Motor neuron (in vitro differentiated cells): ENCODE measurements at regions not wholly inside any gene's neighbourhood (a gene's known extent, or its start where the extent isn't known, plus 50 kb on each side); places are given as distances from the start of the nearest gene placed in this dataset.

ENCODE experiments used
- ATAC-seq, 8 experiments: fragments of 200-7000 bp; cut with Tn5 transposase; replicated peaks in 6 of 8; 2 replicates each; pipeline ENCODE4 v1.8.0; 2021; ENCODE audit warnings: mild to moderate bottlenecking in 8 of 8, moderate library complexity in 8 of 8
- H3K27ac ChIP-seq, 2 donors: fragments of 250-450 bp; sonication (Bioruptor Pico); 2 replicates each; pipeline ENCODE4 v1.9.0; 2021; ENCODE audit warnings: antibody characterized with exemption in 2 of 2, mild to moderate bottlenecking in 2 of 2, moderate library complexity in 1 of 2
- H3K4me1 ChIP-seq, 2 donors: fragments of 250-450 bp; sonication (Bioruptor Pico); replicated peaks in 1 of 2; 2 replicates each; pipeline ENCODE4 v1.6.1; 2021; ENCODE audit warnings: antibody characterized with exemption in 2 of 2, mild to moderate bottlenecking in 2 of 2, moderate library complexity in 1 of 2
- H3K4me3 ChIP-seq, 5 donors: fragments of 250-450 bp; sonication (Bioruptor Pico); 2 replicates each; pipeline ENCODE4 v1.9.0; 2021; ENCODE audit warnings: antibody characterized with exemption in 5 of 5, mild to moderate bottlenecking in 5 of 5, moderate library complexity in 4 of 5
- WGBS, 10 experiments: fragments of 450-650 bp; shearing (Covaris generic); methylation state at CpG; one replicate each; pipeline ENCODE4 v1.0.0; 2022; 5-methylcytosine and 5-hydroxymethylcytosine counted together
- in situ Hi-C, 9 experiments: fragments of 400-800 bp; cut with MboI; loops; one replicate each; pipeline ENCODE4 v1.15.0; 2021; ENCODE audit warnings: low sequenced_read_pairs in 9 of 9, low pct_unique_long_range_greater_than_20kb in 2 of 9; ENCODE audit not compliant: unreplicated experiment in 9 of 9

DNA sequence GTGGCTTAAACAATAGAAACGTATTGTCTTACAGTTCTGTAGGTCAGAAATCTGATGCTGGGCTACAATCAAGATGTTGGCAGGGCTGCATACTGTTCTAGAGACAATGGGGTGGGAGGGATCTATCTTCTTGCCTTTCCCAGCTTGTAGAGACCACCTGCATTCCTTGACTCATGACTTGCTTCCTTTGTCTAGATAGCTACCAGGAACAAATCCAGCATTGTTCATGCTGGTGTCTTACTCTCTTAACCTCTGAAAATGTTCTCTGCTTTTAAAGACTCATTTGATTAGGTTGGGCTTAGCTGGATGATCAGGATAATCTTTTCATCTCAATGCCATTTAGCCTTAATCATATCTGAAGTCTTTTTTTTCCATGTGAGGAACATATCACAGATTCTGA is 169.0 kb downstream of the ZNF330 start:
- no peak overlapping the region for H3K4me3 ChIP-seq
- in situ Hi-C loops: no loop called here
- H3K4me1 ChIP-seq: no peaks in the 10 kb centered on the region
- 14 to 80% (median 75%) methylated on average over 1 of the region's 1 CpG; no CpG with 5 or more reads in 4 of the 10 experiments for WGBS, 10 experiments
- H3K27ac ChIP-seq: no peak overlapping the region
- no peak for ATAC-seq

GRCh38 chr4:141390571-141390970 is 169.9 kb downstream of the ZNF330 start:
- in situ Hi-C loops: no loop called here
- Histone ChIP-seq H3K4me3 (no peak overlapping the region), H3K4me1 (no peaks in the 10 kb centered on the region), H3K27ac (no peak overlapping the region)
- no peak for ATAC-seq
- 0 to 83% (median 29%) methylated on average over 1 of the region's 1 CpG; no CpG with 5 or more reads in 2 of the 10 experiments for WGBS, 10 experiments

- ATAC-seq: no peak
- in situ Hi-C loops: no loop called here
- H3K4me1 ChIP-seq: no peaks in the 10 kb centered on the region
- H3K27ac ChIP-seq: no peak overlapping the region
- no peak overlapping the region for H3K4me3 ChIP-seq
Measured at GRCh38 chr4:141391293-141391692, 170.6 kb downstream of the ZNF330 start.

DNA sequence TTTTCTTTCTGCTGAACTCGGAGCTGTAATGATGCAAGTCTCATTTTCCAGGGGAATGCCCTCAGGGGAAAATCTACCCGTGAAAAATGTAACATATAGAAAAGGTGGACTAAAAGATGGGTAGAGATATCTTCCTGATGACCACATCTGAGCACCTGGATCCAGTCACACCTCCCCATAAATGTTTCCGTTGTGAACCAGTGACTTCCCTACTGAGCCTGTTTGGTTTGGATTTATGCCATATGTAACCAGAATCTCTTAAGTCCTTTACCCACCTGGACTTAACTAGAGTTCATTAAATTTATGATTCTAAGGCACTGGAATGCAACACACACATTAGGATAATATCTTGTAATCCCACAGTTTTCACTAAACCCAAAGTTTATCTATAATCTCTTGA is 171.1 kb downstream of the ZNF330 start:
- no peak for ATAC-seq
- in situ Hi-C loops: no loop called here

GRCh38 chr4:141395246-141395830 is 174.6 kb downstream of the ZNF330 start:
- Histone ChIP-seq H3K27ac (no peak overlapping the region), H3K4me3 (no peak overlapping the region), H3K4me1 (no peaks in the 10 kb centered on the region)
- ATAC-seq: no peak
- in situ Hi-C loops: no loop called here
- 50 to 100% (median 79%) methylated on average over 1 of the region's 1 CpG for WGBS, 10 experiments

More for the DNA sequence above, 171.1 kb downstream of the ZNF330 start:
- Histone ChIP-seq H3K4me1 (no peaks in the 10 kb centered on the region), H3K27ac (no peak overlapping the region), H3K4me3 (no peak overlapping the region)
- WGBS, 10 experiments: 10 to 83% (median 67%) methylated on average over 1 to 3 of the region's 3 CpGs; no CpG with 5 or more reads in 1 of the 10 experiments

- Histone ChIP-seq H3K27ac (no peak overlapping the region), H3K4me3 (no peak overlapping the region), H3K4me1 (no peaks in the 10 kb centered on the region)
- in situ Hi-C loops: no loop called here
- WGBS, 10 experiments: 56 to 84% (median 82%) methylated on average over 2 to 5 of the region's 5 CpGs; no CpG with 5 or more reads in 5 of the 10 experiments
- ATAC-seq: no peak
Measured at GRCh38 chr4:141395919-141396318, 175.2 kb downstream of the ZNF330 start.

GRCh38 chr4:141402712-141403111 is 182.0 kb downstream of the ZNF330 start:
- no peaks in the 10 kb centered on the region for H3K4me1 ChIP-seq
- WGBS, 10 experiments: 43 to 74% (median 63%) methylated on average over 1 to 5 of the region's 5 CpGs; no CpG with 5 or more reads in 2 of the 10 experiments
- peak in 3 of 8 experiments; percentile 32 to 66 (median 62) for ATAC-seq
- in situ Hi-C loops: no loop called here
- no peak overlapping the region for H3K4me3 ChIP-seq
- no peak overlapping the region for H3K27ac ChIP-seq

DNA sequence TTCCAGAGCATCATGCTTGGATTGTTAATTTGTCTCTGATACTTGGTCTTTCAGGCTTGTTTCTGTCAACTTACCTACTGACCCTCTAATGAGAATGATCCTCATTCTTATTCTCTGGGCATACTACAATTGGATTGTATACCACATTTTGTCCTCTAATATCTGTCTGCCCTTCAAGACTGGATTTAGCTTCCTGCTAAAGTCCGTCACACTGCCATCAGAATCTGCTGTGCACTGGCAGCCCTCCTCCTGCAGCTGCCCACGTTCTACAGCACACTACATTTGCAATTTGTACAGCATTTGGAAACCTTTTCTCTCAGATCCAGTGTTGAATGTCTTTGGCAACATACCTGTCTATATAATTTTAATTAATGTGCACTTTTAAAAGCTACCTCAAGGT is 183.1 kb downstream of the ZNF330 start:
- Histone ChIP-seq H3K4me1 (no peaks in the 10 kb centered on the region), H3K4me3 (no peak overlapping the region), H3K27ac (no peak overlapping the region)
- 17 to 100% (median 60%) methylated on average over 1 to 2 of the region's 2 CpGs; no CpG with 5 or more reads in 3 of the 10 experiments for WGBS, 10 experiments
- no peak for ATAC-seq
- in situ Hi-C loops: no loop called here

DNA sequence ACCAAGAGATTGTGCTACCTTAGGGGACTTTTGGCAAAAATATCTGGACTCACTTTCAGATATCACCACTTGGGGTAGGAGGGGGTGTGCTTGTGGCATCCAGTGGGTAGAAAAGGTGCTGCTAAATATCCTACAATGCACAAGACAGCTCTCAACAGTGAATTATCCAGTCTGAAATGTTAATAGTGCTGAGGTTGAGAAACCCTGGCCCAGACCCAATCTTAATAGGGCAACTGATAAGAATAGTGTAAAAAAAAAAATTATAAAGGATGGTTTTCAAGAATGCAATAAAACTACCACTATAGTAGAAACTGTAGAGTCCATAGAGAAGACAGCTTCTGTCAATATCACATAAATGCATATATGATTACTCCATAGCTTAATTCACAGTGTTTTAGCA is 185.5 kb downstream of the ZNF330 start:
- in situ Hi-C loops: no loop called here
- no peak overlapping the region for H3K4me3 ChIP-seq
- no peak for ATAC-seq
- H3K4me1 ChIP-seq: no peaks in the 10 kb centered on the region
- H3K27ac ChIP-seq: no peak overlapping the region

GRCh38 chr4:141409556-141409955 is 188.9 kb downstream of the ZNF330 start:
- Histone ChIP-seq H3K4me1 (no peaks in the 10 kb centered on the region), H3K4me3 (no peak overlapping the region), H3K27ac (no peak overlapping the region)
- ATAC-seq: no peak
- in situ Hi-C loops: no loop called here
- 46 to 97% (median 80%) methylated on average over 1 to 5 of the region's 5 CpGs; no CpG with 5 or more reads in 1 of the 10 experiments for WGBS, 10 experiments

GRCh38 chr4:141410839-141411238 is 190.1 kb downstream of the ZNF330 start:
- WGBS, 10 experiments: 0 to 78% (median 62%) methylated on average over 2 to 4 of the region's 4 CpGs
- in situ Hi-C loops: no loop called here
- ATAC-seq: no peak
- H3K4me1 ChIP-seq: peaks cover 0 to 7% of the 10 kb centered on the region in 2 donors
- no peak overlapping the region for H3K4me3 ChIP-seq
- no peak overlapping the region for H3K27ac ChIP-seq

DNA sequence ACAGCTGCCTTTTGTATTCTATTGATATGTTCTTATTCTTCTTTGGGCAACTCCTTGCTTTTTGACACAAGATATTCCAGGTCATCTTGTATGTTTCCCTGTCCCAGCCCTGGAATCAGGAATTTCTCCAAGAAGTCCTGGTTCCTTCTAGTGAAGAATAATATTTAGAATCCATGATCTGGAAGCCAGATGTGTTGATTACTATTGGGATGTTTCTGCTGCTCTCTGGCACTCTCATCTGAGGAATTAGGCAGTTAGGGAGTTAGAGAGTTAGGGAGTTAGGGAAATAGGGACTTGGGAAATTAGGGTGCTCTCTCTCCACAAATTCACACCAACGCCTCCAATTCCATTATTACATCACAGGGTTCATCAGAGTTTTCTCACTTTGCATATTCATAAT is 191.2 kb downstream of the ZNF330 start:
- 0 to 25% methylated on average over 1 of the region's 1 CpG; no CpG with 5 or more reads in 8 of the 10 experiments for WGBS, 10 experiments

GRCh38 chr4:141413366-141413765 is 192.7 kb downstream of the ZNF330 start:
- H3K4me3 ChIP-seq: no peak overlapping the region

More for the DNA sequence above, 191.2 kb downstream of the ZNF330 start:
- no peak for ATAC-seq
- H3K4me3 ChIP-seq: no peak overlapping the region
- no peak overlapping the region for H3K27ac ChIP-seq
- in situ Hi-C loops: no loop called here
- peaks cover 0 to 15% of the 10 kb centered on the region in 2 donors for H3K4me1 ChIP-seq

DNA sequence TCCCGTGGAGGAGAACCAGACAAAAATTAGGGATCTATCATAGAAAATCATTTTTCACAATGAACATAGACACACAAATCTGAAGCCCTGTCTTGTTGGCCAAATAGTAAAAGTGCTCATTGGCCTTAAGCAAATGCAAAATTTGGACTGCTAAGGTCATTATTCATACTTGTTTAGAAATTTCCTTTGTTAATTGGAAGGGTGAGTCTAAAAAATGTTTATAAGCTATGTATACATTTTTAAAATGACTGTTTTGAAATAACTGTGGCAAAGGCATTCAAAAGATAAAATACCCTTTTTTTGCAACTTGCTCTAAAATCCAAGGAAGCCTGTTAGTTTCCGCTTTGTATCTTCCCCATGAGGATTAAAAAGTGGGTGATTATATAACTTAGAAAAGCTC is 195.0 kb downstream of the ZNF330 start:
- 46 to 95% (median 59%) methylated on average over 2 of the region's 2 CpGs; no CpG with 5 or more reads in 3 of the 10 experiments for WGBS, 10 experiments
- ATAC-seq: no peak
- in situ Hi-C loops: no loop called here

More at GRCh38 chr4:141413366-141413765, 192.7 kb downstream of the ZNF330 start:
- H3K27ac ChIP-seq: no peak overlapping the region
- no peak for ATAC-seq
- H3K4me1 ChIP-seq: peaks cover 0 to 15% of the 10 kb centered on the region in 2 donors
- in situ Hi-C loops: no loop called here
- 0 to 82% (median 39%) methylated on average over 2 of the region's 2 CpGs; no CpG with 5 or more reads in 3 of the 10 experiments for WGBS, 10 experiments

More for the DNA sequence above, 195.0 kb downstream of the ZNF330 start:
- H3K4me3 ChIP-seq: no peak overlapping the region
- peaks cover 0 to 15% of the 10 kb centered on the region in 2 donors for H3K4me1 ChIP-seq
- H3K27ac ChIP-seq: no peak overlapping the region
